ENCODE measurements at regions not wholly inside any gene's neighbourhood (a gene's known extent, or its start where the extent isn't known, plus 50 kb on each side); places are given as distances from the start of the nearest gene placed in this dataset.
"Not testable (repeated sequence)": the region's sequence is repeated elsewhere in the genome, so short reads cannot be mapped to it uniquely, and the experiment has no call there.

- no peak for TF ChIP-seq CTCF (IDR thresholded peaks at IDR 0.05)
- TF ChIP-seq POLR2A (IDR thresholded peaks at IDR 0.05), result no peak
- intact Hi-C loops (cut with DNase I), result no loop called here
- no peak for DNase-seq
- Histone ChIP-seq H3K4me1 (no peaks in the 10 kb centered on the region), H3K27me3 (no peaks in the 10 kb centered on the region), H3K9me3 (no peaks in the 10 kb centered on the region), H3K27ac (no peak overlapping the region), H3K36me3 (no peaks in the 10 kb centered on the region), H3K4me3 (replicated peaks in 1 of 3) (no peak overlapping the region)
- WGBS, 2 donors, result 84 to 86% methylated on average over 4 of the region's 4 CpGs
These were observed 52.5 kb upstream of the RESF1 start for GRCh38 chr12:31906557-31907301.

- intact Hi-C loops (cut with DNase I), result no loop called here
- Histone ChIP-seq H3K9me3 (no peaks in the 10 kb centered on the region), H3K27ac (no peak overlapping the region), H3K4me1 (no peaks in the 10 kb centered on the region), H3K27me3 (no peaks in the 10 kb centered on the region), H3K4me3 (replicated peaks in 1 of 3) (no peak overlapping the region), H3K36me3 (no peaks in the 10 kb centered on the region)
- WGBS, 2 donors, result 89 to 95% methylated on average over 3 of the region's 3 CpGs
- no peak for DNase-seq
- TF ChIP-seq CTCF (IDR thresholded peaks at IDR 0.05), result no peak
- no peak for TF ChIP-seq POLR2A (IDR thresholded peaks at IDR 0.05)
These were observed 56.2 kb upstream of the RESF1 start for GRCh38 chr12:31903025-31903424.

- no peaks in the 10 kb centered on the region for H3K27me3 ChIP-seq
- H3K36me3 ChIP-seq, result no peaks in the 10 kb centered on the region
- WGBS, 2 donors, result 92 to 94% methylated on average over 4 of the region's 4 CpGs
- peaks cover 0 to 9% of the 10 kb centered on the region in 2 donors for H3K4me1 ChIP-seq
- H3K27ac ChIP-seq, result no peak overlapping the region
- DNase-seq, result no peak
- TF ChIP-seq POLR2A (IDR thresholded peaks at IDR 0.05) (no peak), CTCF (IDR thresholded peaks at IDR 0.05) (no peak)
- intact Hi-C loops (cut with DNase I), result no loop called here
- H3K4me3 ChIP-seq (replicated peaks in 1 of 3), result no peak overlapping the region
- no peaks in the 10 kb centered on the region for H3K9me3 ChIP-seq
These were observed 58.9 kb upstream of the RESF1 start for GRCh38 chr12:31900271-31900670.

GRCh38 chr12:31899109-31899508 lies 60.1 kb upstream of the RESF1 start:
- H3K27ac ChIP-seq, result no peak overlapping the region
- no peak overlapping the region for H3K4me3 ChIP-seq (replicated peaks in 1 of 3)
- no peak for DNase-seq
- TF ChIP-seq CTCF (IDR thresholded peaks at IDR 0.05) (no peak), POLR2A (IDR thresholded peaks at IDR 0.05) (no peak)
- no peaks in the 10 kb centered on the region for H3K36me3 ChIP-seq
- H3K9me3 ChIP-seq, result no peaks in the 10 kb centered on the region
- peaks cover 0 to 9% of the 10 kb centered on the region in 2 donors for H3K4me1 ChIP-seq
- intact Hi-C loops (cut with DNase I), result no loop called here
- WGBS, 2 donors, result 70 to 78% methylated on average over 2 of the region's 2 CpGs
- H3K27me3 ChIP-seq, result no peaks in the 10 kb centered on the region

- no peaks in the 10 kb centered on the region for H3K9me3 ChIP-seq
- intact Hi-C loops (cut with DNase I), result no loop called here
- WGBS, 2 donors, result 46 to 54% methylated on average over 10 of the region's 10 CpGs
- TF ChIP-seq CTCF (IDR thresholded peaks at IDR 0.05) (no peak), POLR2A (IDR thresholded peaks at IDR 0.05) (no peak)
- peak; percentile 9 to 21 for DNase-seq
- no peak overlapping the region for H3K27ac ChIP-seq
- H3K36me3 ChIP-seq, result no peaks in the 10 kb centered on the region
- no peak overlapping the region for H3K4me3 ChIP-seq (replicated peaks in 1 of 3)
- H3K4me1 ChIP-seq, result peaks cover 0 to 9% of the 10 kb centered on the region in 2 donors
- H3K27me3 ChIP-seq, result no peaks in the 10 kb centered on the region
These were observed 61.3 kb upstream of the RESF1 start for GRCh38 chr12:31897781-31898503.

GRCh38 chr12:31897092-31897491 lies 62.1 kb upstream of the RESF1 start:
- H3K27ac ChIP-seq; H3K36me3 ChIP-seq; H3K4me1 ChIP-seq; DNase-seq; H3K9me3 ChIP-seq; H3K27me3 ChIP-seq; intact Hi-C loops (cut with DNase I); H3K4me3 ChIP-seq (replicated peaks in 1 of 3): not testable (repeated sequence)
- 93 to 96% methylated on average over 8 of the region's 8 CpGs for WGBS, 2 donors
